Activated gamma-delta T cell (primary cell): ENCODE measurements at regions not wholly inside any gene's neighbourhood (a gene's known extent, or its start where the extent isn't known, plus 50 kb on each side); places are given as distances from the start of the nearest gene placed in this dataset.

Source experiments
- DNase-seq: peaks from one replicate; lab custom pipeline; 2025; lab: John Stamatoyannopoulos, UW

DNA sequence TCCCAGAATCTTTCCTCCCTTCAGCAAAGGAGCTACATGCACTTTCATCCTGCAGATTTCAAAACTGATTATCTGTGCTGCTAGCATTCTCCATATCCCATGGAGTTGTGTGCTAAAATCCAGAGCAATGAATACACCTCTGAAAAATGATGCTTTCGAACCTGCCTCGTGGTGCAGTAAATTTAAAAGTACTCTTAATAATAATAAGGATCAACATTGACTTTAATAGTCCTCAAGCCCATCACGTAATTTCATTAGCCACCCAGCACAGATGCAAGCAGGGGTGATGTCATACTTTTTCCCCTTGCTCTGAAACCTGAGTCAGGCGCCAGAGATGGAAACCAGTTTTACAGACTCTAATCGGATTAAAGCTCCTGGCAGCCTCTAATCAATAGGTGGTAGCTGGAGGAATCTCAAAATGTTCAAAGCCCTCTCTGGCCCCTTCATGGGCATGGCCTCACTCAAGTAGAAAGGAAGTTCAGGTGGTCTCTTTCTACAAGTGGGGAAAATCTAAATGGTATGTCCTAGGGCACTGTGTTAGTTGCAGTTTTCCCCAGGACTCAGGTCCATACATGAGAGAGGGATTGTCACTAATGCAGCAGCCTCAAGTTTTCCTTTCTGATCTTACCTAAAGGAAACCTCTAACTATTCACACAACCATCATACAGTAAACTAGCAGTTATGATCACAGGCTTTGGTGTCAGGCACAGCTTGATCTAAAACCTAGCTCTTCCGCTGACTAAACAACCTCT, 221.6 kb upstream of the SLC30A5 start:
- DNase-seq = no peak

DNA sequence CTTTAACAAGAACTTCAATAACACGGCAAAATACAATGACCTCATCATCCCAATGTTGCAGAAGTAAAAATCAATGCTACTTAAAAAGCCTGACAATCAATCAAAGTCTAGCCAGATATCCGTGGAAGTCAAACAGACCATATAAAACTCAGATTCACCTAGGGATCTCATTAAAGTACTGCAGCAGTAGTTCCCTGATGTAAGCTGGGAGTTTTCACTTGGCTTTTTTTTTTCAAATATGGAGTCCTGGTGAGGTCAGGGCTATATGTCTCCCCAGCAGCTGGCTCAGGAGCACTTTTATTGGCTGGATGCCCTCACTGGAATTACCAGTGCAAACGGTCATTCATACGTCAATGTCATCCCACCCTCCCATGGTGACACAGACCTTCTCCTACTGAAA, 220.6 kb upstream of the SLC30A5 start:
- no peak for DNase-seq

DNA sequence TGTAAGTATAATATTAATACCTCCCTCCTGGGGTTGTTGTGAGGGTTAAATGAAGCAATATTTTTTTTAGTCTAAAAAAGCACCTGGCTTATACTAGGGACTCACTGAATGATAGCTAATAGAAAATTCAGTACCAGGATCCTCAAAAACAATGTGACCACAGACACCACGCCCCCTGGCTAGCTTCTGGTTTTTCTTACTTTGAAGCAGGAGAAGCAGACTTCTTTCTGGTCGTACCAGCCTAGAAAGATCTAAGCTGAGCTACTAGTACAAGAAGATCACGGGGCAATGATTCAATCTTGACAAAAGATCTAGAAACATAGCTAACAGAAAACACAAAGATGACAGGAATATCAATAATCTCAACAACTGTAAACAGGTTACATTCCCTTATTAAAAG, 218.5 kb upstream of the SLC30A5 start:
- no peak for DNase-seq

DNA sequence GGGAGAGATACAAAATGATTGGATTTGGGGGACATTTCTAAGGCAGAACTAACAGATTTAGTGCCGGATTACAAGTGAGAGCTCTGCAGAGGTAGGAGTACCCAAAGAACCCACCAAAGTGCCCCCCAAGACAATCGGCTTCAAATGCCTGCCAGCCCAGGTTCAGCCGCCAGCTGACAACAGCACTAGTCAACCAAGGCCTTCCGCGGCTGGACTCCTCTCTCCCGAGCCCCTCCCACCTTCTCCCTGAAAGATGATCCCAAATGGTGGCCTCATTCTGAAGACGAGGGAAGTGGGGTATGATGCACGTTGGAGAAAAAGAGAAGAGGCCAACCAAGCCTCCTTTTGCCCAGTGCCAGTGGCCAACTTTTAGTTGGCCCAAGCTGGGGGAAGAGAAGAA, 210.4 kb upstream of the SLC30A5 start:
- DNase-seq = no peak

DNA sequence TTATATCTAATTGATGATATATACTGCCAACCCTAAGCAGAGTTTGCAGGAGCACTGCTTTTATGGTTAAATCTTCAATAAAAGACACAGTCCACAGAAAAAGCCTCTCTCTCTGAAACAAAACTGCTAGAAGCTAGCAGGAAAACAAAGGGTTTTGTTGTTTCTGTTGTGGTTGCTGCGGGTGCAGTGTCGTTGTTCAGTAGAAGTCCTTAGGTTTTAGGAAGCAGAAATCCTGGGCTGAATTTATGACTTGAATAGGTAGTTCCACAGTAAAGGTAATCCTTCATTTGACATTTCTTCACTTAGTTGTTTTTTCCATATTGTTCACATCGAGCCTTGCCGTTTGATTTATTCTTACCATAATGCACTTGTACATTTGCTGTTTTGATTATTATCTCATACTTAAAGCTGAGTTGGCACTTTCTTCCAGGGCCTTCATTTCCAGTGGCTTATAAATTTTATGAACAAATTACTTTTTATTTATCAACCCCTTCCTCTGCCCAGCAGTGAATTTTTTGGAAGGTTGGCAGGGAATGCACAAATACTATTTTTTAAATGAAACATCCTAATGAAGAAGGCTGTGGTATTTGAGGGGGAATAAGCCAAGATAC, 209.6 kb upstream of the SLC30A5 start:
- no peak for DNase-seq

DNA sequence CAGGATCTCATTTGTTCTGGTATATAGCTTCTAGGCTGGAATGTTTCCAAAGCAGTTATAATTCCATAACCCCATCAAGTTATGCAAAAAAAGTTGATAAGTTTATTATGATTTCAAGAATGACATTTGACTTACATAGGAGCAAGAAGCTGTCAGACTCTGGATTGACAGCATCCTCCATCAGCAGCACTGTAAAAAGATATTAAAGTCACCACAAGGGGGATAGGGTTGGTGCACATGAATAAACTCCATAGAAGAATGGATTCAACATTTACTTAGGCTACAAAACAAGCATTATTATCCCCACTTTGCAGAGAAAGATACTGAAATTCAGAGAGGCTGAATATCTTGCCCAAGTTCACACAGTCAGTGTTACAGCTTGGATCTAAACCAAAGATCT, 208.9 kb upstream of the SLC30A5 start:
- no peak for DNase-seq

DNA sequence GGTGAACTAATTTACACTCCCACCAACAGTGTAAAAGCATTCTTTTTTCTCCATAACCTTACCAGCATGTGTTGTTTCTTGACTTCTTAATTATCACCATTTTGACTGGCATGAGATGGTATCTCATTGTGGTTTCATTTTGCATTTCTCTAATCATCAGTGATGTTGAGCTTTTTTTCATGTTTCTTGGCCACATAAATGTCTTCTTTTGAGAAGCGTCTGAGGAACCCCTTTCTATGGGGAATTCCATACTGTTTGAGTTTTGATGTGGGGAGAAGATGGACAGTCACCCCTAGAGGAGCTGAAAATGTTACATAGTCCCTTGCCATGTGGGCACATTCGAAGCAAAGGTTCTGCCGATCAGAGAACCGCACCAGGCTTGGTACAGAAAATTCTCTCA, 207.0 kb upstream of the SLC30A5 start:
- DNase-seq = no peak

DNA sequence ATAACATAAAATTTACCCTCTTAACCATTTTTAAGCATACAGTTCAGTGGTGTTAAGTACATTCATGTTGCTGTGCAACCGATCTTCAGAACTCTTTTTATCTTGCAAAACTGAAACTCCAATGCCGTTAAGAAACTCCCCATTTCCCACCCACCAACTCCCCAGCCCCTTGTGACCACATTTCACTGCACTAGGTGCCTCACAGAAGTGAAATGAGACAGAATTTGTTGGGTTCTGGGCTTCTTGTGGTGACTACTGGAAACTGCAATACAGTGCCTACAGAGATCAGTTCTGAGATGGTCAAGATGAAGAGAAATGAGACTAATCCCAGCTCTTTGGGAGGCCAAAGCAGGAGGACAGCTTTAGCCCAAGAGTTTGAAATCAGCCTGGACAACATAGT, 202.1 kb upstream of the SLC30A5 start:
- no peak for DNase-seq

DNA sequence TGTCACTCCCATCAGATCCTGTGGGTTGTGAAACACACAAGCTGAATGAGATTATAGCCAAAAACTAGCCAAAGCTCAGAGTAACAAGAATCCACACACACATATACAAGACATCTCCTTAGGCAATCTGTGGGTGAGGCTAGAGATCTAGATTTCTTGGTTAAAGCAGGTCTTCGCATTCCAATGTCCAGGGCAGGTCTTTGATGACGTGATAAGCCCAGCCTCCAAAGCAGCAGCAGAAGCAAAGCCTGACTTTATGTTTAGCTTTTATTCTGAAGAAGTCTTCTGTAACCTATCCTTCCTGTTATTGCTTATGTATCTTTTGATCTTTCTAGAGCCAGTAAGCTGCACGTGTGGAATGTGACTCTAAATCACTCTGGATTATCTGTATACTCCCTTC, 199.1 kb upstream of the SLC30A5 start:
- no peak for DNase-seq

DNA sequence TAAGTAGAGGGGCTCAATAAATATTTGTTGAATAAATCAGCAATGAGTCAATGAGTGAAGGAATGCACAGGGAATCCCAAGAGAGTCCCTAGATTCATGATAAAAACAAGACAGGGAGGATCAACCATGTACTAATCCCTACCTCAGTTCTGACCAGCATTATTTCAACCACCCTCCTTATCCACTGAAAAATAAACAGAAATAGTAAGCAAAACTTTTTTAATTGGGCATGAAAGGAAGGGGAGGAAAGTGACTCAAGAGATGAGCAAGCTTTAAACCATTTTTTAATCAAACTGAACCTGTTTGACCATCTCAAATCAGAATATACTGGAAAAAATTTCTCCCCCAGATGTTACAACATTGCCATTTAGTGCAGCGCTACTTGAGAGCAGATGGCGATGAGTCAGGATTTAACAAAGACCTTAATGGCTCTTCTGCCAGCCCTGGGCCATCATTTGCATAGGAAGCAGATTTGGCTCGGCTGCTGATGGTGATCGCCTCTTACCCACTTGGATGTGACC, 194.8 kb upstream of the SLC30A5 start:
- DNase-seq = no peak

DNA sequence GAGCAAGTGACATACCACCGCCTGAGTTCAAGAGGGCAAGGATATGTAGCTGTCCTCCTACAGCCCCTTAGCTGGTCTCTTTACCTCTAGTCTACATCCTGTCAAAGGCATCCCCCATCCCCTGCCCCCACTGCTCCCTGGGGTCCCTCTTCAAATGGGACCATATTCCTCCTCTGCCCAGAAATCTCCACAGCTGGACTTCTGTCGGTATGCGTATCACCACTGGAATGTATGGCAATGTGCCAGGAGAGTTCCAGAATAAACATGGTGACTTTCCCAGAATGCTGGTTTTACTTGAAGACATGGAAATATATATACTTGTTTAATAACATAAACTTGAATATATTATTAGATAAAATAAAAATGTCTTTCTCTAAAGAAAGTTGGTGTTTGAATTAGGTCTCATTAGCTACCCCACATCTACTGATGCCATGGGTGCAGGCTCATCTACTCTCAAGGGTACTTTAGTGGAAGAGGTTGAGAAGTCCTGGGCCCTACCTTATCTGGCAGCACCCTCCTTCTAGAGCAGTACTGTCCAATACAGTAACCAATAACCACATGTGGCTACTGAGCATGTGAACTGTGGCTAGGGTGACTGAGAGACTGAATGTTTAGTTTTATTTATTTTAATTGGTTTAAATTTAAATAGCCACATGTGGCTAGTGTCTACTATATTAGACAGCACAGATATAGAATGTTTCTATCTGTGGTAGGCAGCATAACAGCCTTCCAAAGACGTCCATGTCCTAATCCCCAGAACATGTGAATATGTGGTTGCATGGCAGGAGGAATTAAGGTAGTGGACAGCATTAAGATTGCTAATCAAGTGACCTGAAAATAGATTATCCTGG, 181.7 kb upstream of the SLC30A5 start:
- DNase-seq = no peak

DNA sequence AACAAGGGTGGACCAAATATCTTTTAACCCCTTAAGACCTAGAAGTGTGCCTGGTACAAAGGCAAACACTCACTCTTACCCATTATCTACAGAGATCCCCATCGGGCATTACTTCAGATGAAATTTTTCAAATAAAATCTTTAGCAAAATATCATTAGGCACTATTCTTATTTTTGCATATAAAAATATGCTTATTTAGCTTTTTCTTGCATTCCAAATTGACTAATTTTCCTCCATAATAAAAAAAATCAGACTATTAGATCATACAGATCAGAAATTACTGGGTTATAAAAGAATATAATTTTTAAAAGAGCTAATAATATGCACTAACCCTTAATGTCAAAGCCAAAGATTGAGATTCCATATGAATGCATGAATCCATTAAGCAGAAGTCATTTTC, 178.7 kb upstream of the SLC30A5 start:
- no peak for DNase-seq

DNA sequence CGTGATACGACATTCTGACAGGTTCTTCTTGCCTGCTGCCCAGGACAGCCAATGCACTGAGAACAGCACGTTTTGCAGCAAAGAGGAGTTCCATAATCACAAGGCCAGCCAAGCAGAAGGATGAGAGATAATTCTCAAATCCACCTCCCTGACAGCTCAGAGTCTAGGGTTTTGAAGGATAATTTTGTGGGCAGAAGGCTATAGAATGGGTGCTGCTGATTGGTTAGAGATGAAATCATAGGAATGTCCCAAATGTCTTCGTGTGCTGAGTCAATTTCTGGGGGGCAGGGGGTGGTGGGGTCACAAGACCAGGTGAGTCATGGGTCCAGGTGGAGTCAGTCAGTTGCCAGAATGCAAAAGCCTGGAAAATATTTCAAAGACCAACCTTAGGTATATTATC, 175.5 kb upstream of the SLC30A5 start:
- no peak for DNase-seq

DNA sequence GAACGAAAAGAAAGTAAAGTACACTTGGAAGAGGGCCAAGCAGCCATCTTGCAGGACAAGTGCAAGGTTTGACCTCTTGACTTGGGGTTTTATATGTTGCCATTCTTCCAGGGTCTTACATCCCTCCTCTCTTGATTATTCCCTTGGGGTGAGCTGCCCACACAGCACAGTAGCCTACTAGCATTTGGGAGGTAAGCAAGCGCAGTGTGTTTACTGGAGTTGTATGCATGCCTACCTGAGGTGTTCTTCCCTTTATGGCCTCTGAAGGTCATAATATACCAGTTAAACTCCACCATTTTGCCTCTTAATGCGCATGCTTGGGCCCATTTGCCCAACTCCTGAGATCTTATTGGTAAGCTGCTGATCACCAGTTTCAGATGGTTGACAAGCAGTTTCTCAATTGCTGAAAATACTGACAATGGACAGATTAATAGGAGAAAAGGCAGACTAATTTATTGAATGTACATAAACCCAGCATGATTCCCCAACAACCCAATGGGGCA, 173.8 kb upstream of the SLC30A5 start:
- no peak for DNase-seq

DNA sequence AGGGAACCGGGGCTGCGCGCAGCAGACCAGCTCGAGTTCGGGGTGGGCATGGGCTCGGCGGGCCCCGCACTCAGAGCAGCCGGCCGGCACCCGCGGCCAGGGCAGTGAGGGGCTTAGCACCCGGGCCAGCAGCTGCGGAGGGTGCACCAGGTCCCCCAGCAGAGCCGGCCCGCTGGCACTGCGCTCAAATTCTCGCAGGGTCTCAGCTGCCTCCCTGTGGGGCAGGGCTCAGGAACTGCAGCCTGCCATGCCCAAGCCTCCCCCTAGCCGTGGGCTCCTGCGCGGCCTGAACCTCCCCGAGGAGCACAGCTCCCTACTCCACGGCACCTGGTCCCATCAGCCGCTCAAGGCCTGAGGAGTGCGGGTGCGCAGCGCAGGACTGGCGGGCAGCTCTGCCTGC, 172.9 kb upstream of the SLC30A5 start:
- no peak for DNase-seq

DNA sequence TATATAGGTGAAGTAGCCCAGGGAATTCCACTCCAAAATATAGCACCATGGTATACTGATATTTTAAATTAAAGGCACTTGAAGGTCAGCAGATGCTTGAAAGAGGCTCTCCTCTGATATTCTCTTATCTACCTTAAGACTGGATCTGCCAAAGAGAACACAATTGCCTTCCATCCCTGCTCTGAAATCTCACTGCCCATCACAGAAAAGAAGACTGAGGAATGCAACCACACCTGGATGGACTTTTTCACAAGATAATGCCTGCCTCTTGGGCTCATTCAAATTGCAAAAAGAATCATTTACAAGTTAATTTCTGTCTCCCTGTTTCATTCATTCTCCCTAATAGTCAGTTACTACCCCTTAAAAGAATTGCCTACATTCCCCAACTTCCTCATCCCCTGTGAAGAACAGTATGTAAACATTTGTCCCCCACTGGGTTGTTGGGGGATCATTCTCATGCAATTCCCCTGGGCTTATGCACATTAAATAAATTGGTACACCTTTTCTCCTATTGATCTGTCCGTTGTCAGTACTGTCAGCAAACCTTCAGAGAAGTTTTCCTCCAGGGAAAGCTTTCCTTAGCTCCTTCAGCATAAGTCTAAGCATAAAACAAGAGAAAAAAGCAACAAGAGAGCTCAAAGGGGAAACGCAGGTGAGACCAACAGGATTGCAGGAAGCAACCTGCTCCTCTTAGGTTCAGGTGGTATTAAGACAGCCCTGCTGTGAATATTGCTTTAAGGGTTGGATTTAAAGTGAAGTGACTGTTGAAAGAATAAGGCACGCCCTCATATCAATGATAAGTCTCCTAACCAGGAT, 171.4 kb upstream of the SLC30A5 start:
- DNase-seq = no peak

DNA sequence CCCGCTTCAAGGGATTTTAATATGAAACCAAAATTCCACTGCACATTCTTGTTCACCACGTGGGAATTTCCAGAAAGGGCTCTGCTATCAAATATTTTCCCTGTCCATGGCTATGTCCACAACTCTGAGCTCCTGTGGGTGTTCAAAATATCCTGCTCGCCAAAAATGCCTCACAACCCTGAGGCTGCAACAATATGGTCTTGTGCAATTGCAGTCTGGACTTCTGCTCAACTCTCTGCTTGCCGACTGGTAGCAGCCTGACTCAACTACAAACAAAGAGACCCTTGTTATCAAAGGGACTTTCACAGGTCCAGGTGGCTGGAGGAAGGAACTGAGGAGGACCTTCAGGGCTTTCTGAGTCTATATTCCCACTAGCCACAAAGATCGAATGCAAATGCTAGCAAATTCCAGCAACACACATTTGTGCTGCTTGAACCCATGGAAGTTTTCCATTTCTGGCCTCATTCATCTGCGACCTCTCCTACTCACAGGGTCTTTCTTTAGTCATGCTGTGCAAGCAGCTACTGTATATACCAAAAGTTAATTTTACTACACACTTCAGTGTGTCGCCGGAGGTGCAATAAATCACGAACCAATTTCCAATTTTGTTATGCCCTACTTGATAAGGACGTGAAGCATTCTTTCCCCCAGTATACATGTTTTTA, 169.2 kb upstream of the SLC30A5 start:
- DNase-seq = no peak

DNA sequence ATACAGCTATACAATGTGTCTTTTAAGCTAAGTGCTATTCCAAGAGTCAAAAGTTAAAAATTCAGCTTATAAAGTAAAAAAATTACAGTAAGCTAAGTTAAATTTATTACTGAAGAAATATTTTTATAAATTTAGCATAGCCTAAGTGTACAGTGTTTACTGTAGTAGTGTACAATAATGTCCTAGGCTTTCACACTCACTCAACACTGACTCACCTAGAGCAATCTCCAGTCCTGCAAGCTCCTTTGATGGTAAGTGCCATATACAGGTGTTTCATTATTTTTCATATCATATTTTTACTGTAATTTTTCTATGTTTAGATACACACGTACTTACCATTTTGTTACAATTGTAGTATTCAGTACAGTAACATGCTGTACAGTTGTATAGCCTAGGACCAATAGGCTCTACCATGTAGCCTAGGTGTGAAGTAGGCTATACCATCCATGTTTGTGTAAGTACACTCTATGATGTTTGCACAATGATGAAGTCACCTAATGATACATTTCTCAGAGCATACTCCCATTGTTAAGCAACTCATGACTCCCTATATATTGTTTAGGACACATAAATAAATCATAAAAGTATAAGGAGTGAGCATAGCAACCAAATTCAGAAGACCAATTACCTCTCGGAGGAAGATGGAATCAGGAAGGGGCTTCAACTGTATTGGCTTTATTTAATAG, 165.1 kb upstream of the SLC30A5 start:
- DNase-seq = no peak

DNA sequence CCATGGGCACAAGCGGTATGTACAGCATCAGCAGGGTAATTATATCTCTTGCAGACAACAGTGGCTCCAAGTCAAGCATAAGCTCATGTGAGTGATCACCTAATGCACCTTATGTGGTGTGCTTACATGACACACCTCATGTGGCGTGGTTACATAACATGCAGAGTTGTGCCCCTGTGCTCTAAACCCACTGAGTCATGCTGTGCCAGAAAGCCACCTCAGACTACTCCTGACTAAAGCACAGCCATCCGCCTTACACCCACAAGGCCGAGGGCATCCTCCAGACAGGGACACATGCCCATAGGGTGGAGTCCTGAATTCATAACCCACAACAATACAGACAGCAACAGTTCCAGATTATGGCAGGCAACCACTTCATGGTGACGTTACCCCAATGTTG, 163.7 kb upstream of the SLC30A5 start:
- DNase-seq = no peak

DNA sequence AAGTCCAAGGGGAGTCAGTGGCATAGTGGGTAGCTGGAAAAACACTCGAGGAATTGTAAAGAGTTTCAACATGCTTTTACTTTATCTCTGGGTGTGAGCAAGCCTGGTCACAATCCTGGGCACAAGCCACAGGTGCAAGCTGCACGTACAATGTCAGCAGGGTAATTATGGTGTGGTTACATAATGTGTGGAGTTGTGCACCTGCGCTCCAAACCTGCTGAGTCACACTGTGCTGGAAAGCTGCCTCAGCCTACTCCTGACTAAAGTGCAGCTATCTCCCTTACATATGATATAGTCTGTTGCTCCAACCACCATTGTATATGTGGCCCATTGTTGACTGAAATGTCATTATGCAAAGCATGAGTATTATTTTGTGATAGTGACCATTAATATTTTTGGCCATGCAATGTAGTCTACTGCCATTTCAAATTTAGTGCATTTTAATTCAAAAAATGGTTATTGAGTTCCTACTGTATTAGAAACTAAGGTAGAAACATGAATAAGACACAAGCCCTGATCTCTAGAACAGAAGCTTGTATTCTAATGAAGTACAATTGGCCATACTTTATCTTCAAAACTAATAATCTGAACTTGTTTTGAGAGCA, 160.9 kb upstream of the SLC30A5 start:
- DNase-seq = no peak
